ENCODE measurements at regions not wholly inside any gene's neighbourhood (a gene's known extent, or its start where the extent isn't known, plus 50 kb on each side); places are given as distances from the start of the nearest gene placed in this dataset.
"Not testable (repeated sequence)": the region's sequence is repeated elsewhere in the genome, so short reads cannot be mapped to it uniquely, and the experiment has no call there.

- no peak for DNase-seq (ENCODE audit: low read depth)
Observed at GRCh38 chr19:28150129-28150528, 1062.8 kb downstream of the UQCRFS1 start.

GRCh38 chr19:28148554-28148953, 1064.4 kb downstream of the UQCRFS1 start:
- DNase-seq (ENCODE audit: low read depth), result no peak

- DNase-seq (ENCODE audit: low read depth), result no peak
Observed at GRCh38 chr19:28142258-28142657, 1070.7 kb downstream of the UQCRFS1 start.

- DNase-seq (ENCODE audit: low read depth), result no peak
Observed at GRCh38 chr19:28140201-28140600, 1072.8 kb downstream of the UQCRFS1 start.

GRCh38 chr19:28137772-28138171, 1075.2 kb downstream of the UQCRFS1 start:
- DNase-seq (ENCODE audit: low read depth), result no peak

- DNase-seq (ENCODE audit: low read depth), result no peak
Observed at GRCh38 chr19:28136796-28137195, 1076.2 kb downstream of the UQCRFS1 start.

GRCh38 chr19:28135825-28136224, 1077.1 kb downstream of the UQCRFS1 start:
- no peak for DNase-seq (ENCODE audit: low read depth)

GRCh38 chr19:28134311-28134710, 1078.6 kb downstream of the UQCRFS1 start:
- no peak for DNase-seq (ENCODE audit: low read depth)

GRCh38 chr19:28130881-28131280, 1082.1 kb downstream of the UQCRFS1 start:
- not testable (repeated sequence) for DNase-seq (ENCODE audit: low read depth)

- DNase-seq (ENCODE audit: low read depth), result no peak
Observed at GRCh38 chr19:28130066-28130511, 1082.9 kb downstream of the UQCRFS1 start.

- DNase-seq (ENCODE audit: low read depth), result no peak
Observed at GRCh38 chr19:28128341-28128740, 1084.6 kb downstream of the UQCRFS1 start.

GRCh38 chr19:28126135-28126898, 1086.6 kb downstream of the UQCRFS1 start:
- no peak for DNase-seq (ENCODE audit: low read depth)

GRCh38 chr19:28122734-28123133, 1090.2 kb downstream of the UQCRFS1 start:
- DNase-seq (ENCODE audit: low read depth), result no peak

GRCh38 chr19:28118235-28118634, 1094.7 kb downstream of the UQCRFS1 start:
- DNase-seq (ENCODE audit: low read depth), result no peak

GRCh38 chr19:28117143-28117542, 1095.8 kb downstream of the UQCRFS1 start:
- DNase-seq (ENCODE audit: low read depth), result no peak

GRCh38 chr19:28116379-28116778, 1096.6 kb downstream of the UQCRFS1 start:
- DNase-seq (ENCODE audit: low read depth), result not testable (repeated sequence)

GRCh38 chr19:28103921-28104320, 1109.0 kb downstream of the UQCRFS1 start:
- no peak for DNase-seq (ENCODE audit: low read depth)

- not testable (repeated sequence) for DNase-seq (ENCODE audit: low read depth)
Observed at GRCh38 chr19:28084659-28085157, 1128.2 kb downstream of the UQCRFS1 start.

GRCh38 chr19:28076628-28077027, 1136.3 kb downstream of the UQCRFS1 start:
- no peak for DNase-seq (ENCODE audit: low read depth)

GRCh38 chr19:28075229-28075628, 1137.7 kb downstream of the UQCRFS1 start:
- DNase-seq (ENCODE audit: low read depth), result no peak

GRCh38 chr19:28074773-28075172, 1138.2 kb downstream of the UQCRFS1 start:
- no peak for DNase-seq (ENCODE audit: low read depth)

- no peak for DNase-seq (ENCODE audit: low read depth)
Observed at GRCh38 chr19:28067882-28068281, 1145.1 kb downstream of the UQCRFS1 start.

GRCh38 chr19:28066988-28067387, 1146.0 kb downstream of the UQCRFS1 start:
- DNase-seq (ENCODE audit: low read depth), result no peak

GRCh38 chr19:28066161-28066560, 1146.8 kb downstream of the UQCRFS1 start:
- no peak for DNase-seq (ENCODE audit: low read depth)
